Fibroblast of skin of left biceps (primary cell): ENCODE measurements at regions not wholly inside any gene's neighbourhood (a gene's known extent, or its start where the extent isn't known, plus 50 kb on each side); places are given as distances from the start of the nearest gene placed in this dataset.

ENCODE experiments used
- DNase-seq, 2 experiments: peaks; one replicate each; pipeline ENCODE4 v3.0.0-alpha.2; 2013; ENCODE audit warnings: low read depth in 2 of 2

DNA sequence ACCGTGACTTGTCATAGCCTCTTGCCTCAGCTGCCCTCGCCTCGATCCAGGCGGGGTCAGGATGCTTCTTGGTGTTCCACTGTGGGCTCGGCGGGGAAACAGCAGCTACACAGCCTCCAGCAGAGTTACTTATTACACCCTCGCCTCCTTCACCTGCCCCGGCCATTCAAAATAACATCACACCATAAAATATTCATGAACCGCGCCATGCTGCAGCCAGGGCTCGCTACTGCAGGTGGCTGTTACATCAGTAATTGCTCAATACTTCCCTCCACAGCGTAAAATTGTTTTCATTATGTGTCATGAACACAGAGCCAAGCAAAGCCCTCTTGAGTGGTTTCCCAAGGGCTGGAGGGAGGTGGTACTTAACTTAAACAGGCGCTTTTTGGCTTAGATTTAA lies 241.5 kb upstream of the SP8 start:
- DNase-seq, result no peak

DNA sequence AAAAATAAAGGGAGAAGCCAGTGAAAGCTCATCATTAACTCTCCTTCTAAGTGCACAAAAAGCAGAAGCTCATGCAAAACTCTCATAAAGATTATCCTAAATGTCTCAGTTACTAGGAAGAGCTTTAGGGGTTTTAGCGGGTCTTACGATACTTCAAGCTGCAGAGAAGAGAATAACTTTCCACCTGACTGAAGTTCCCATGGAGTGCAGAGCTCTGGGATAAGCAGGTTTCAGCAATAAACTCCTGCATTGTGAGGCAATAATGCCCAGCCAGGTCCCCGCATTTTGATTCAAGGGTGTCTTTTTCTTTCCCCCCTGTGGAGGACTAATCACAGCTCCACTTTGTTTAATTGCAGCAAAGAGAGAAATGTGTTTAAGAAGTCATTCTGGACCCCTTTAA lies 241.9 kb upstream of the SP8 start:
- no peak for DNase-seq

DNA sequence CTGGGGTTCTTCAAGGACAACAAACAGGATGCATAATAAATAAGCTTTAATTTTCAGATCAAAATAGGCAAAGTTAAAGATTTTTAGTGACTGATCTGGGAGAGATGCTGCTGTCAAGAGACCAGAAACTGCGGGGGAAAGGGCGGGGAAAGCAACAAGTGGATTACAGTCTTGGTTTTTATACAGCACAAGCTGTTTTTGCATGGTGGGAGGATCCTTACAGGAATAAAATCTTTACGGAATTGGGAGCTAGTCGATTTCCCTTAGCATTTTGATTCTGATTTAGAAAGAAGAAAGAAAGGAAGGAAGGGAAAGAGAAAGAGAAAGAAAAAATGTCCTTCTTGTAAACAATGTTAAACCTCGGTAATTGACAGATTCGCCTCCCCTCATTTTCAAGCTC lies 242.3 kb upstream of the SP8 start:
- no peak for DNase-seq

DNA sequence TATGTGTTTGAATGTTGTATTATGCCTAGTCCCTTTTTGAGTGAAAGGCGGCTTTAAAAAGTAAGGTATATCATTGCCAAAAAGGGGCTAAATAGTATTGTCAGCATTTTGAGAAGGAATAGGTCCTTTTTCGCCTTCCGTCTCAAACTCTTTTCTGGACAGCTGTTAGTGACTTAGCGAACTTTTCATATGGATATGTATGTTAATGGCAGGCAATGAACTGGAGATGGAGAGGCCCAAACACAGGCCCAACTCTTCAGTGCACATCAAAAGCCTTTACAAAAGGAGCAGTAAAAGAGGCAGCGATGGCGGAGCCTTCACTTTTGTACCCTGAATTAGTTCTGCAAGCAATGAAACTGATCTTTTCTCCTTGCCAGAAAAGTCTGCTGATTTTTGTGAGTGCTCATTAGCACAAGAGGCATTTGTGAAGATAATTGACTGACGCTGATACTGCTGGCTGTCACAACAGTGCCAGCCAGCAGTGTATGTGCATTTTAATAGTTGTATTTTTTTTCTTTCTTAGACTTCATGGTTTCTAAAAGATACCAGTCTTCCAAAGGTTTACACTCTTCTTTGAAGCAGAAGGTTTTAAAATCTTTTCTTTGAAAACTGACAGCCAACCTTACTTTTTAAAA lies 243.7 kb upstream of the SP8 start:
- no peak for DNase-seq

DNA sequence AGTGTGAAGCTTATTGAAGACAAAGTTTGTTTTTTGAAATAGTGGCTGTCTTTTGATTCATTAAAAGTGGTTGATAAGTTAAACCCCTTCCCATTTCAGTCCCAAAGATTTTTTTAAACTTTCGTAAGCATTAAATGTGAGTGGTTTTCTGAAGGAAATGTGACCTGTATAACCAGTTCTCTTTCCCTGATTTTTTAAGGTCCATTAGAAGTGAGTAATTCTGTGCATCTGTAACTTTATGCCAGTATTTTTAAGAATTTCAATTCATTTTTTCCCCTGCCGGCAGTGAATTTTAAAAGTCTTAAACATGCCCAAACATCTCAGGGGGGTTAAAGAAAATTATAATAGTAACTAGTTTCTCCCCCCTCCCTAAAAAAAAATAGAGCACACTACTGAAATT lies 254.6 kb upstream of the SP8 start:
- DNase-seq, result no peak

DNA sequence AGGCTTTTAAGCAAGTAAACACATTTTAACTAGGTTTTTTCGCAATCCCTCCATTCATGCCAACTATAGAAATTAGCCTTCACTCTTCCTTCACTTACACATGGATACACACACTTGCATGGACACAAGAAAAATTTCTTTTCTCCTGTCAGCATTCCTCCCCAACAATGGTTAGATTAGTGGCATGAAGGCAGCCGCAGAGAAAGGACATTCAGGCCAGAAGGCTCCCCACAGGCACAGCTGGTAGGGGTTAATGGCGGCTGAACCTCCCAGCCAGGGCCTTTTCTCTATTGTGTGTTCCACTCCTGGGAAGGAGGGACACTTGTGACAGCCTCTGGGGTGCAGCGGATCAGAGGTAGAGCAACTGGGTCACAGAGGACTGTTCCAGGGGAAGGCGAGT lies 255.0 kb upstream of the SP8 start:
- no peak for DNase-seq

DNA sequence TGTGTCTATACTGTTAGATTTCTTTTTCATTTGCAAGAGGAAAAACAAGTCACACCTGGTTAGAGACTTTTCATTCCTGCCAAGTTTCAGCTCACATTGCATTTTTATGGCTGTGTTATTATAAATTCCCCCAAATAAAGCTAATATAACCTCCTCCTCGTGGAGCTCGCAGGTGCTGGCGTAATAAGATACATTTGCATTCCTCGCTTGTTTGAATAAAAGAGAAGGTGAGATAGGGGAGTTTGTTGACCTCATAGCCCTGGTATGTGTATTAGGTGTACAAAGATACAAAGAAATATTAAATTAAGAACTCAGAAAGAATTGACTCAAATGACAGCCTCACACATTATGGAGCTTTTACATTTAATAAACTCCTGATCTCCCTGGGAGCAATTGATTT lies 257.7 kb upstream of the SP8 start:
- no peak for DNase-seq

DNA sequence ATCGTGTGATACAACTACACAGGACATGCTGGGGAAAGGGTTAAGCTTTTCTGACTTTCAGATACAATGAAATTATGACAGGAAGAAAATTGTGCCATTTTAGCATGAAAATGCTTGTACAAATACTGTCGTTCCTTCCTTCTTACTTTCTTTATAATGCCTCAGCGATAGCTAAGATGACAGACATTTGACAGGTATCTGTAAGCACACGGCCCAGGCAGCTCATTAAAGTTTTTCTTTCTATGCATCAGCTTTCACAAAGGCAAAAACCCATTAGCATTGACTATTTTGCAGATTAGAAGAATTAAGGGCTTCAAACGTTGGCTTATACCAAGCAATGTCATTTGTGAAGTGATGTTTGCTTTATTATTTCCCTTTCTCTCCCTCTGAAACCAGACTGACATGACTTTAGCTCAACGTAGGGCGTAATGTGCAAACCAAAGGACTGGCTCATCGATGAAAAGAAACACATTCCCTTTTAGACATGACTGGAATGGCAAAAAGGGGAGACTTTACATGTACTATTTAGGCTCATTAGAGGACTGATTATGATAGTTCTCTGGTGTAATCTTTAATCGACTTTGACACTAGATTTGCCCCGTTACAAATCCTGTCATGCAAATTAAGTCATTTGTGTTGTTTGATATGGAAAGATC lies 258.4 kb upstream of the SP8 start:
- DNase-seq, result no peak

DNA sequence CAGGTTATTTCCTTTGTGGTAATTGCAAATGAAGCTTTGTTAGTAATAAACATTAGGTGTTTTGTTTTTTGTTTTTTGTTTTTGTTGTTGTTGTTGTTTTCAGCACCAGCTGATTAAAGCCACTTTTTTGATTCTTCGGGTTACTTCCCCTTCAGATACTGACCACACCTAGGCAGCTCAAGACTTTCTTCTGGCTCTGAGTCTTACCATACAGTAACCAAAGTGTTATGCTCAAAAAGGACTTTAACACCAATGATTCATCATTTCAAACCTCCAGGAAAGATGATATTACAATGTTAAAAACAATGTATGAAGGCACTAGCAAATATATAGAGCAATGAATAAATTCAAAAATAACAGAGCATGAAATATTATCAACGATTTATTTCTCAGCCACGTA lies 265.2 kb upstream of the SP8 start:
- DNase-seq, result no peak

DNA sequence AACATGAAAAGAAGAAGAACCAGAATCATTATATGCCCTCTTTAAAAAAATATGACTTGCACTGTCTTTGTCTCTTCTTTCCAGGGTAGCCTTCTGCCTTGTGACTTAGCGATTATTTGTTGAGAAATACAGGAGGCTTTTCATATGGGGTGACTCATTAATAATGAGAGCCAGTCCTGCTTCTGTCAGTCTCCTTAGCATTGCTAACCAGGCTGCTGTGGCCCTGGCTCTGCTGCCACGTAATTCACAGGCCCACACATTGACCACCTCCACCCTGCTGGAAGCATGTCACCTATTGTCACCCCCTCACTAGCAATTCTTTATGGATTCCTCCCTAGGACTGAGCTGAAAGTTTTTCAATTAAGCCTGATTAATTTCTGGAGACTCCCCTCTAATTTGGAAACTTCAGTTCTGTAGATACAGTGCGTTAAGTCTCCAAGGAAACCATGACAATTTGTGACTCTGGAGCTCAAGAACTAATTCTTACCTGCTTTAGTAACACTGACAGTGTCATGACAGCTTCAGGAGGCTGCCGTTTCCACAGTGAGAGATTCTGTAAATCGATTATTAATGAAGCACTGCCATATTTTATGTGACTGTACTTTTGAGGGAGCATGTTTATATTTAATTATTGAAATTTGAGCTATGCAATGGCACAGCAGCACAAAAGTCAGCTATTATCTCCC lies 267.9 kb upstream of the SP8 start:
- DNase-seq, result no peak

DNA sequence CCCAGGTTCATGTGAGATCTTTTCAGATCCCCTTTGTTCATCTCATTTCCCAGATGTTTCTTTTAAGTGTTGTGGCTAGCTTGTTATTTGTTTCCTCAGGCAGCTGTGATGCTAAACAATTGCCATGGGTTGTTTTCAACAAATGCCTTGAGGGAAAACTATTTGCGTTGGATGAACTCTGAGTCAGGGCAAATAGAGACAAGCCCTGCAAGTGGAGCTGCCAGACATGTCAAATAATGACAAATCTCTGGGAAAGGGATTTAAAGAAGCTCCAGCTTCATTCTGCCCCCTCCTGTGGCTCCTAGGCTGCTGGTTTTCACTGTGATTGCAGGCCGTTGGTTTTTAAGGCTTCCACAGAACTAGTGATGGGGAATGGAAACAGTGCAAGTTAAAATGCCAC lies 272.4 kb upstream of the SP8 start:
- no peak for DNase-seq

DNA sequence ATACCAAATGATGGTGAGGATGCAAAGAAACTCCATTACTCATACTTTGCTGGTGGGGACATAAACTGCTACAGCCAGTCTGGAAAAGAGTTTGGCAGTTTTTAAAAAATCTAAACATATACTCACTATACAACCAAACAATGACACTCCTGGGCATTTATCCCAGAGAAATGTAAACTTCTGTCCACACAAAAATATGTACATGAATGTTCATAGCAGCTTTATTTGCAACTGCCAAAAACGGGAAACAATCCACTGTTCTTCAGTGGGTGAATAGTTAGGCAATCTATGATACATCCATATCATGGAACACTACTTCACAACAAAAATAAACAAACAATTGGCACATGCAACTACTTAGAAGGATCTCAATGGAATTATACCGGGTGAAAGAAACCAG lies 276.4 kb upstream of the SP8 start:
- no peak for DNase-seq

DNA sequence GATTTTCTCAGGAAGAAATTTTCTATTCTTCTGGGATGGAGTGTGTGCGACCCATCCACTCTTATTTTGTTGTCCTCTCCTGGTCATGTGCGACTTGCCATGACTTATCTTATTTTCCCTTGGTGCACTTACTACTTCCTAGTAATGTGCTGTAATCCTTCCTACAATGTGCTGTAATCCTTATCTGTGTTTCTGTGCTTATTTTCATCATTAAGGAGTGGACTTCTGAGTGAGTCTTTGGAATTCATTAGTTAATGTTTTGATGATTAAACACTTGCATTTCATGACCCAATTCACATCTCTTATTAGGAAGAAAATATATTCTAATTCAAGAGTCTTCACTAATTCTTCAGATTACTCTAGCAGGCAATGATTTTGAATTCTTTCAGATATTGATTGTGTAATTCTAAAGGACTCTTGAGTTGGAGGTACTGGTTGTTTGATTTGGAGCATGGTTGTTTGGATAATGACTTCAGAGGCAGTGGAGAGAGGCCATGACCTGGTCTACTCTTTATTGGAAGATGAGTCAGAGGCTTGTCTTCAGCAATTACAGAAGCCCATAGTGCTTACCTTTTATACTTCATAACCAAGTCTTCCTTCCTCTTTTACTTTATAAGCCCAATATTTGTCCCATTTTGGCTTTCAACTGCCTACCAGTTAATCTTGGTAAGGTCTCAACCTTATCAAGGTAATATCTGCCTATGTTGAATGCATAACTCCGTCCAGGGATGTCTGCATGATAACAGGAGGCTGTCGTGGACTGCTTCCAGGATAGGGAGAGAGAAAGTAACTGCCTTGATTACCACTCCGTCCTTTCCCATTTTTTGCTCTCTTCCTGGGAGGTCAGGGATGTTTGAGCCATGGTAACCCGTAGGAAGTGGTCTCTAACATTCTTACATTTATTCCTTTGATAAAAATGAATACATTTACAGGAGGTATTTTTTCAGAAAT lies 278.3 kb upstream of the SP8 start:
- no peak for DNase-seq

DNA sequence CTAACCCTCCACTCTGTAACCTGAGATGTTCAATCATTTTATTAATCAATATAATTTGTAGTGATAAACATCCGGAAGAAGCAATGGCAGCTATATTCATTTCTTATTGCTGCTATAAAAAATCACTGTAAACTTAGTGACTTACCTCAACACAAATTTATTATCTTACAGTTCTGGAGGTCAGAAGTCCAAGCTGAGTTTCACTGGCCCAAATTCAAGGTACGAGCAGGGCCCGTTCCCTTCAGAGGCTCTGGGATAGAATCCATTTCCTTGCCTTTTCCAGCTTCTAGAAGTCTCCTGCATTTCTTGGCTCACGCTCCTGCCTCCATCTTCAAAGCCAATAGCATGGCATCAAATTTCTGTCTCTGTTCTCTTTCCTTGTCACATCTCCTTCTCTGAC lies 279.5 kb upstream of the SP8 start:
- no peak for DNase-seq

DNA sequence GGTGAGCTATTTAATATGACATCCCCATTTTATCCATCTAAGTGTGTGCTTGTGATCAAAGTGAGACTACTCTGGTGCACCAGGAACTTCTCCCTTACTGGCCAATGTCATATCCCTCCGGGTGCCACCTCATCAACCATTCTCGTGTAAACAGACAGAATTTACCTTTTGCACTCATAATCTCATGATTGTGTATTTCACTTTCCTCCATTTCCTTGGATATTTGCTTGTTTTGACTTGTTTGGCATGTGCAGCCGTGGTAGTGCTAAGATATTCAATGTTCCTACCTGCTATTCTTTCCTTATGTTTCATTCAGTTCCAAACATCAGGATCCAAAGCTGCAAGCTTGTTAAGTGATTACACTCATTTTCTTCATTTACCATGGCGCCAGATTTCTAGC lies 280.5 kb upstream of the SP8 start:
- no peak for DNase-seq

DNA sequence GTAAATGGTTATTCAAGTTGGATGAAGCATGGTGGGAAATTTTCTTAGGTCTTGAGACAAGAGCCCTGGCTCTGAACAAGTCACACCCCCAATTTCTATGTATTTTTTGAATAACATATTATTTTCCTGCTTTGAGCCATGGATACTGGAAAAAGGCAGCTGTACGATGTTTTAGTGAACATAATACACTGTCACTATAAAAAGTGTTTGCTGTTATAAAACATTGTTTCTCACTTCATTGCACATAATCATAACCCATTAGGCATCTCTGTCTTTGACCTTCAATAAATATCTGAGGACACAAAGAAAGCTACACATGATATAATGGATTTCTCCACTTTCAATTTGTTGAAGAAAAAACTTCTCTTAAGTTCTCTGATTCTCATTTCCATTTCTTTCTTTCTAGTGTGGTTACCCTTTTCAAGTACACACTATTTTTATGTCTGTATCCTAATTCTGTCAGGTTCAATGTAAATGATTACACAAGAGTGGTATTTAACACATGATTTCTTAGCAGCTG lies 283.9 kb upstream of the SP8 start:
- no peak for DNase-seq

DNA sequence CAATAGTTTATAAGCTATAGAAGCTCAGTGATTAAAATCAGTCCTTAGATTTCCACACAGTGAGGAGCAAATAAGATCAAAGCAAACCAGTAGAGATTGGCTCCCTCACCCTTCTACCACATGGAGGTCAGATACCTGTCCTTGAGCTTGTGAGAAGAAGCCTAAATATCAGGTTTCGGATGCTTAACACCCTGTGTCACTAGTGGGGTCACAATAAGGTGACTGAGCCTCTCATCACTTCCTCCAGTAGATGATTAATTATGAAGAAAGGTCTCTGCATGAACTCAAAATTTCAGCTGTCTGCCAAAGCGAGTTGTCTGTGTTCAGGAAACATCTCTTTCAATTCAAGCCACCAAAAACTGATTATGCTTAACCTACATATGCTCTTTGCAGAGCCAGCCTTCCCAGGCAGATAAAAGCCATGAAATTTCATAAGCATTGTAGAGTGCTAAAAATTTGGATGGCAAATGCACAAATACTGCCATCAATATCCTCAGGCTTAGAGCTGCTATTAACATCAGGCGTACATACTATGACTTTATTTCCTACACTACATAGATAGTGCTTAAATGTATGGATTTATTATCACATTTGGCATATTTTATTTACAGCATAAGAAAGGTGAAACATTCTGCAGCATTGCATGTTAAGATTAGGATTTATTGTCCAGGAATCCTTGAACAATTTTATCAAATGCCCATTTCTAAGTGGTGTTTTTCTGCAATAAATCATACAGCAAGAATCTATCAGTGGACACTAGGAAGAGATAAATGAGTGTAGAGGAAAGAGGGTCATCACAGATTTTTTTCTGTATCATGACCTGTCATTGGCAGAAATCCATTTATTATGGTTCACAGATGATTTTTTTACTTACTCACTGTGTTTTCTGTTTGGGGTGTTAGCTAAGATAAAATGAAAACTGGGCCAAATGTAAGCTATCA lies 285.1 kb upstream of the SP8 start:
- DNase-seq, result no peak

DNA sequence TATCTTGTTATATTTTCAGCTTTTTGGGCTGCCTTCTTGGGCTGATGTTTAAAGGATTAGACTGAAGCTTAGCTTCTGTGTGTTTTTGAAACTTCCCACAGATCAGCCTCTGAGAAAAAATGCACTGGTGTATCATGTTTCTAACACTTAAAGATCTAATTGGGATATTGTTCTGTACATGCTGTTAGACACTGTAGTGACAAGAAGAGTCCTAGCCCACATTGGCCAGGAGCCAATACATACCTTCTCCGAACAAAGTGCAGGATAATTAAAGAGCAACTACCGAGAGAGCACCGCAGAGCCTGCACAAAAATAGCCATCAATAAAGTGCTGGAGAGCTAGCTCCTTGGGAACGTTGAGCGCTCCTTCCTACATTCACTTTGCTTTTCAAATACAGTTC lies 289.4 kb upstream of the SP8 start:
- DNase-seq, result no peak

DNA sequence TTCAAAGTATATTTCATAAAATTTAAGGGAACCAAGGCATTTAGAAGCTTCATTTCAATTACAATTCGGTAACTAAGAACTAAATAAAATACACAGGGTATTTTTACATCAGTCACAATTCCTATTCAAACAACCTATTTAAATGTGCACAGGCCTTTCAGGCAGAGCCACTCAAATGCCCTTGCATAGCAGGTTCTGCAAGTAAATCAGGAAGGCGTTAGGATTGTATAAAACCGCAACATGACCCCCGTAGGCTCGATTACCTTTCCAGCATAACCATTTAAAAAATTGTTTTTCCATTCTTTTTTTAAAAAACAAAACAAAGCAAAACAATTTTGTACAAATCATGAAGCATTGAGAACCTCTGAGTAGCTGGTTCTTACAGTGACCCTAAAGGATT lies 289.9 kb upstream of the SP8 start:
- DNase-seq, result no peak

DNA sequence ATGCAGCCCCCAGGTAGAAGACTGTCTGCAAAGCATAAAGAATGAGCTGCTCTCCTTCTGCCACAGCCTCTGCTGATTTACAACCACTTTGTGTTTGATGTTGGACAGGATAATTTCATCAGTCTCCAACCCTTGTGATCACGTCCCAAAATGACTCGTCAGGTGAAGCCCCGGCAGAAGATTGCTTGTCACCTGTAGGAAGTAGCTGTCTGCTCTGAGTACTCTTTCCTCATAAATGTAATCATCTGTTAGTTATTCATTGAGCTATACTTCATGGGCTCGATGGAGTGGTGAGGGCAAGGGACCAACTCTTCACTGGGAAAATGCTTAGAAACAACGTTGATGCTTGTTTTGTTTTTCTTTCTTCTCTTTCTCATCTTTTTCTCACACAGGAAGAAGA lies 290.9 kb upstream of the SP8 start:
- no peak for DNase-seq

DNA sequence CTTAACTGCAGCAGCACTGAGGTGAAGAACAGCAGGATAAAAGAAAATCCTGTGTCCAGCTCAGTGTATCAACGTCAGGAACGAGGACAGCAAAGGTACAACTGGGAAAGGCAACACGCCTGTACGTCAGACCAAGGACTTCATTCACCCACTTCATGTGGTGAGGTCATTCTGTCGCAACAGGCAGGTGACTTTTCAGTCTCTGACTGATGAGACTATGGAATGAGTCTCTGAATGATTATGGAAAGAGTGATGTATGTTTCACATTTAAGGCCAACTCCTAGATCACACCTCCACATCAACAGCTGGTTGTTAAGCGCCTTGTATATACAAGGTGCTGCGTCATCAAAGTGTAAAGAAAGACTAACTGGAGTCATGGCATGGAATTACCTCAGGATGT lies 297.6 kb upstream of the SP8 start:
- DNase-seq, result no peak
